Uterus (tissue), 2 donors: ENCODE measurements at regions not wholly inside any gene's neighbourhood (a gene's known extent, or its start where the extent isn't known, plus 50 kb on each side); places are given as distances from the start of the nearest gene placed in this dataset.

ENCODE experiments used
- CTCF ChIP-seq, 4 experiments: fragments of 200-600 bp in 2 of 4; fragments of 450-650 bp in 2 of 4; sonication (generic) in 2 of 4; IDR thresholded peaks; one replicate each; pipeline ENCODE4 v1.5.1; 2016 to 2019; ENCODE audit warnings: antibody characterized with exemption in 4 of 4, mild to moderate bottlenecking in 2 of 4, moderate library complexity in 1 of 4
- POLR2A ChIP-seq, 2 donors: fragments of 450-650 bp; IDR thresholded peaks; one replicate each; pipeline ENCODE4 v1.6.1; 2016; ENCODE audit warnings: antibody characterized with exemption in 2 of 2, mild to moderate bottlenecking in 1 of 2, moderate library complexity in 1 of 2

DNA sequence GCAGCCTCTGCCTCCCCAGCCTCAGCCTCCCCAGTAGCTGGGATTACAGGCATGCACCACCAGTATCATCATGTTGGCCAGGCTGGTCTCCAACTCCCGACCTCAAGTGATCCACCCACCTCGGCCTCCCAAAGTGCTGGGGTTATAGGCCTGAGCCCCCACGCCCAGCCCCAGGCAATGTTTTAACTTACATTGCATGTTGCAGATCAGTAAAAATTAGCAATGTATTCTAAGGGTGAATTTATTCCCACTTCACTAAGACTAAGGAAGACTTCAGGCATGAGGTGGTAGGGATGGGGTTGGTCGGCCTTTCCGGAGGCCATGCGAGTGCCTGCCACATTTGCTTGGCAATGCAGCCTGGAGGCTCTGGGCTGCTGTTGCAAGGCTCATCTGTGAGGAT lies 66.8 kb upstream of the JDP2 start:
- TF ChIP-seq POLR2A (IDR thresholded peaks at IDR 0.05) = no peak
- no peak for TF ChIP-seq CTCF (IDR thresholded peaks at IDR 0.05)
